ENCODE measurements at regions not wholly inside any gene's neighbourhood (a gene's known extent, or its start where the extent isn't known, plus 50 kb on each side); places are given as distances from the start of the nearest gene placed in this dataset.

GRCh38 chr12:73352826-73353225 lies 1080.7 kb downstream of the TRHDE start:
- Histone ChIP-seq H3K4me3 (ENCODE audit: low read length) (no peak overlapping the region), H3K27me3 (ENCODE audit: control insufficient read depth, insufficient read depth) (no peaks in the 10 kb centered on the region), H3K27ac (ENCODE audit: low read length) (no peak overlapping the region), H3K9me3 (ENCODE audit: control insufficient read depth, low read length) (no peaks in the 10 kb centered on the region), H3K4me1 (ENCODE audit: control insufficient read depth, insufficient read depth, low read length) (no peaks in the 10 kb centered on the region)
- no peak for DNase-seq
- ATAC-seq = no peak
- WGBS = 90% methylated on average over 1 of the region's 1 CpG
- intact Hi-C loops (cut with DNase I) = no loop called here

DNA sequence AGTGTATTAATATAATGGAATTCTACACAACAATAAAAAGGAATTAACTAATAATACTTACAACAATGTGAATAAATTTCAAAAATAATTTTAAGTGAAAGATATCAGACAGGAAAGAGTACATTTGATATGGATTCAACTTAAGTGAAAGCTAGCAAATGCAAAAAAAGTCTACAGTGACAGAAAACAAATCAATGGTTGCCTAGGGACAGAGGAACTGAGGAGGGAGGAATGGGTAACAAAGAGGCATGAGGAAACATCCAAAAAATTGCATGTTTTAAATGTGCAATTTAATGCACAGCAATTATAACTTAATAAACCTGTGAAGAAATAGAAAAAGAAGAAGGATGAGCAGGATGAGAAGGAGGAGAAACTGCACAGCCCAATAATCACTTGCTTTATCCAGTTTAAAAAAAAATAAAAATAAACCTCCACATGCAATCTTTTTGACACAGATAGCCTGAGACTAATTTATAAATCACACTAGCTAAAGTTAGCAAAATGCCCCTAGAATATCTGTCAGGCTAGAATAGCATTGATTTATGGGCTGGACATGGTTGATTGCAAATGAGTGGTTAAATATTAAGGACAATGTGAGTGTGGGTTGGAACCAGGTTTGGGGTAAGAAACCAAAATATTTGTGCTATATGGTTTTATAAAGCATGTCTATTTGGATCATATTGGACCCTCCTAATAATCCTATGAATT lies 1089.1 kb downstream of the TRHDE start:
- no peaks in the 10 kb centered on the region for H3K27me3 ChIP-seq (ENCODE audit: control insufficient read depth, insufficient read depth)
- H3K27ac ChIP-seq (ENCODE audit: low read length) = no peak overlapping the region
- no peak overlapping the region for H3K4me3 ChIP-seq (ENCODE audit: low read length)
- ATAC-seq = no peak
- intact Hi-C loops (cut with DNase I) = no loop called here
- no peak for DNase-seq
- no peaks in the 10 kb centered on the region for H3K4me1 ChIP-seq (ENCODE audit: control insufficient read depth, insufficient read depth, low read length)
- no peaks in the 10 kb centered on the region for H3K9me3 ChIP-seq (ENCODE audit: control insufficient read depth, low read length)

DNA sequence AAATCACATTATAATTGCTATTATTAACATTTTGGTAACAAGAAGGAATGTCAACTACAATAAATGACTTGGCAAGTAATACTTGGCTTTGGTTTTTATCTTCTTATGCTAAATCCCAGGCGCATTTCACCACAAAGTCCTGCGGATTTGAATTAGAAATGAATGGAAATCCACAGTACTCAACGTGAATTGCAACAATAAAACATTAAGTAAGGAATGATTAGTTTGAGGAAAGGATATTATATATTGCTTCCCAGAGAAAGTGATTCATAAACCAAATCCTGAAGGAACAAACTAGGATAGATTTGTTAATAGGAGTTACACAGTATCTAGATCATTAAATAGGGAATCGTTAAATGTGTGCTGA lies 1089.7 kb downstream of the TRHDE start:
- H3K9me3 ChIP-seq (ENCODE audit: control insufficient read depth, low read length) = no peaks in the 10 kb centered on the region
- H3K4me1 ChIP-seq (ENCODE audit: control insufficient read depth, insufficient read depth, low read length) = no peaks in the 10 kb centered on the region
- WGBS = 64% methylated on average over 4 of the region's 4 CpGs
- DNase-seq (no peak), ATAC-seq (no peak)
- no peaks in the 10 kb centered on the region for H3K27me3 ChIP-seq (ENCODE audit: control insufficient read depth, insufficient read depth)
- no peak overlapping the region for H3K4me3 ChIP-seq (ENCODE audit: low read length)
- intact Hi-C loops (cut with DNase I) = no loop called here
- no peak overlapping the region for H3K27ac ChIP-seq (ENCODE audit: low read length)

- Histone ChIP-seq H3K27ac (ENCODE audit: low read length) (no peak overlapping the region), H3K27me3 (ENCODE audit: control insufficient read depth, insufficient read depth) (no peaks in the 10 kb centered on the region), H3K4me3 (ENCODE audit: low read length) (no peak overlapping the region), H3K4me1 (ENCODE audit: control insufficient read depth, insufficient read depth, low read length) (no peaks in the 10 kb centered on the region), H3K9me3 (ENCODE audit: control insufficient read depth, low read length) (no peaks in the 10 kb centered on the region)
- DNase-seq (no peak), ATAC-seq (no peak)
- WGBS = 68% methylated on average over 1 of the region's 1 CpG
- intact Hi-C loops (cut with DNase I) = no loop called here
These were observed 1090.5 kb downstream of the TRHDE start for GRCh38 chr12:73362666-73363065.

- WGBS = 95% methylated on average over 1 of the region's 1 CpG
- Histone ChIP-seq H3K4me3 (ENCODE audit: low read length) (no peak overlapping the region), H3K4me1 (ENCODE audit: control insufficient read depth, insufficient read depth, low read length) (no peaks in the 10 kb centered on the region), H3K9me3 (ENCODE audit: control insufficient read depth, low read length) (no peaks in the 10 kb centered on the region), H3K27me3 (ENCODE audit: control insufficient read depth, insufficient read depth) (no peaks in the 10 kb centered on the region), H3K27ac (ENCODE audit: low read length) (no peak overlapping the region)
- intact Hi-C loops (cut with DNase I) = no loop called here
- DNase-seq (no peak), ATAC-seq (no peak)
These were observed 1100.7 kb downstream of the TRHDE start for GRCh38 chr12:73372856-73373255.

DNA sequence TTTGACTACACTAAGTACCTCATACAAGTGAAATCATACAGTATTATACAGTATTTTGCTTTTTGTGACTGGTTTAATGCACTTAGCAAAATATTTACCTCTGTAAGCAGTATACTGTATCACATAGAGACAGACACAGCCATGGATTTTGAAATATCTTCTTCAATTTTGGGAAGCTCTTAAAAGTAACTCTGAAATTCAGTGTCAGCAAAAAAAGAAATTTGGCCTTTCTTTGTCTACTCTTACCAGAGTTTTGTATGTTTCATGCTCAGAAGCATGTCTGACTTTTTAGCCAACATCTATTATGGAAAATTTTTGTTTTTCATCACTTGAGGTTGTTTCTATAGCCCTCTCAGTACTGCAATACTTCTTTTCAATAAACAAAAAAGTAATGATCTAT lies 1102.2 kb downstream of the TRHDE start:
- H3K4me1 ChIP-seq (ENCODE audit: control insufficient read depth, insufficient read depth, low read length) = no peaks in the 10 kb centered on the region
- no peak for ATAC-seq
- DNase-seq = no peak
- no peaks in the 10 kb centered on the region for H3K27me3 ChIP-seq (ENCODE audit: control insufficient read depth, insufficient read depth)
- intact Hi-C loops (cut with DNase I) = no loop called here
- no peaks in the 10 kb centered on the region for H3K9me3 ChIP-seq (ENCODE audit: control insufficient read depth, low read length)
- H3K27ac ChIP-seq (ENCODE audit: low read length) = no peak overlapping the region
- H3K4me3 ChIP-seq (ENCODE audit: low read length) = no peak overlapping the region

- H3K4me3 ChIP-seq (ENCODE audit: low read length) = no peak overlapping the region
- no peaks in the 10 kb centered on the region for H3K9me3 ChIP-seq (ENCODE audit: control insufficient read depth, low read length)
- H3K27me3 ChIP-seq (ENCODE audit: control insufficient read depth, insufficient read depth) = no peaks in the 10 kb centered on the region
- intact Hi-C loops (cut with DNase I) = no loop called here
- ATAC-seq (no peak), DNase-seq (no peak)
- no peak overlapping the region for H3K27ac ChIP-seq (ENCODE audit: low read length)
- H3K4me1 ChIP-seq (ENCODE audit: control insufficient read depth, insufficient read depth, low read length) = no peaks in the 10 kb centered on the region
These were observed 1111.5 kb downstream of the TRHDE start for GRCh38 chr12:73383584-73384222.

GRCh38 chr12:73384592-73384991 lies 1112.4 kb downstream of the TRHDE start:
- Histone ChIP-seq H3K4me3 (ENCODE audit: low read length) (no peak overlapping the region), H3K4me1 (ENCODE audit: control insufficient read depth, insufficient read depth, low read length) (no peaks in the 10 kb centered on the region), H3K9me3 (ENCODE audit: control insufficient read depth, low read length) (no peaks in the 10 kb centered on the region), H3K27ac (ENCODE audit: low read length) (no peak overlapping the region), H3K27me3 (ENCODE audit: control insufficient read depth, insufficient read depth) (no peaks in the 10 kb centered on the region)
- no peak for ATAC-seq
- intact Hi-C loops (cut with DNase I) = no loop called here
- WGBS = 87% methylated on average over 1 of the region's 1 CpG
- no peak for DNase-seq

GRCh38 chr12:73390261-73390660 lies 1118.1 kb downstream of the TRHDE start:
- WGBS = 76% methylated on average over 2 of the region's 2 CpGs
- H3K27me3 ChIP-seq (ENCODE audit: control insufficient read depth, insufficient read depth) = no peaks in the 10 kb centered on the region
- ATAC-seq = no peak
- no peaks in the 10 kb centered on the region for H3K9me3 ChIP-seq (ENCODE audit: control insufficient read depth, low read length)
- H3K27ac ChIP-seq (ENCODE audit: low read length) = no peak overlapping the region
- H3K4me1 ChIP-seq (ENCODE audit: control insufficient read depth, insufficient read depth, low read length) = no peaks in the 10 kb centered on the region
- intact Hi-C loops (cut with DNase I) = no loop called here
- H3K4me3 ChIP-seq (ENCODE audit: low read length) = no peak overlapping the region
- no peak for DNase-seq

- intact Hi-C loops (cut with DNase I) = no loop called here
- Histone ChIP-seq H3K9me3 (ENCODE audit: control insufficient read depth, low read length) (peaks cover 2% of the 10 kb centered on the region), H3K27ac (ENCODE audit: low read length) (no peak overlapping the region), H3K27me3 (ENCODE audit: control insufficient read depth, insufficient read depth) (no peaks in the 10 kb centered on the region), H3K4me1 (ENCODE audit: control insufficient read depth, insufficient read depth, low read length) (no peaks in the 10 kb centered on the region), H3K4me3 (ENCODE audit: low read length) (no peak overlapping the region)
- DNase-seq (no peak), ATAC-seq (no peak)
- 64% methylated on average over 2 of the region's 2 CpGs for WGBS
These were observed 1124.6 kb upstream of the ATXN7L3B start for GRCh38 chr12:73413051-73413450.

- WGBS = 18% methylated on average over 1 of the region's 1 CpG
- H3K4me1 ChIP-seq (ENCODE audit: control insufficient read depth, insufficient read depth, low read length) = no peaks in the 10 kb centered on the region
- intact Hi-C loops (cut with DNase I) = no loop called here
- no peak overlapping the region for H3K4me3 ChIP-seq (ENCODE audit: low read length)
- H3K27ac ChIP-seq (ENCODE audit: low read length) = no peak overlapping the region
- H3K27me3 ChIP-seq (ENCODE audit: control insufficient read depth, insufficient read depth) = no peaks in the 10 kb centered on the region
- DNase-seq = no peak
- ATAC-seq = no peak
- H3K9me3 ChIP-seq (ENCODE audit: control insufficient read depth, low read length) = peaks cover 2% of the 10 kb centered on the region
These were observed 1123.7 kb upstream of the ATXN7L3B start for GRCh38 chr12:73413974-73414373.

GRCh38 chr12:73414926-73415325 lies 1122.7 kb upstream of the ATXN7L3B start:
- intact Hi-C loops (cut with DNase I) = no loop called here
- no peak for ATAC-seq
- H3K4me1 ChIP-seq (ENCODE audit: control insufficient read depth, insufficient read depth, low read length) = no peaks in the 10 kb centered on the region
- H3K27ac ChIP-seq (ENCODE audit: low read length) = no peak overlapping the region
- H3K27me3 ChIP-seq (ENCODE audit: control insufficient read depth, insufficient read depth) = no peaks in the 10 kb centered on the region
- WGBS = 79% methylated on average over 2 of the region's 2 CpGs
- DNase-seq = no peak
- no peak overlapping the region for H3K4me3 ChIP-seq (ENCODE audit: low read length)
- peaks cover 2% of the 10 kb centered on the region for H3K9me3 ChIP-seq (ENCODE audit: control insufficient read depth, low read length)
